Head of caudate nucleus (tissue), 42 donors: ENCODE measurements at regions not wholly inside any gene's neighbourhood (a gene's known extent, or its start where the extent isn't known, plus 50 kb on each side); places are given as distances from the start of the nearest gene placed in this dataset.
A peak's percentile ranks its signal among the peaks of the same experiment; 100 is the strongest.

Experiments
- DNase-seq, 42 donors: peaks; one replicate each; pipeline versions ENCODE4 v3.0.0 to v3.0.0-alpha.2; 2020 to 2021; ENCODE audit warnings: mixed read lengths in 7 of 42
- intact Hi-C: fragments of 100-400 bp; cut with DNase I; formaldehyde crosslinking; loops from one replicate; pipeline ENCODE4 v1.15.0; 2022

DNA sequence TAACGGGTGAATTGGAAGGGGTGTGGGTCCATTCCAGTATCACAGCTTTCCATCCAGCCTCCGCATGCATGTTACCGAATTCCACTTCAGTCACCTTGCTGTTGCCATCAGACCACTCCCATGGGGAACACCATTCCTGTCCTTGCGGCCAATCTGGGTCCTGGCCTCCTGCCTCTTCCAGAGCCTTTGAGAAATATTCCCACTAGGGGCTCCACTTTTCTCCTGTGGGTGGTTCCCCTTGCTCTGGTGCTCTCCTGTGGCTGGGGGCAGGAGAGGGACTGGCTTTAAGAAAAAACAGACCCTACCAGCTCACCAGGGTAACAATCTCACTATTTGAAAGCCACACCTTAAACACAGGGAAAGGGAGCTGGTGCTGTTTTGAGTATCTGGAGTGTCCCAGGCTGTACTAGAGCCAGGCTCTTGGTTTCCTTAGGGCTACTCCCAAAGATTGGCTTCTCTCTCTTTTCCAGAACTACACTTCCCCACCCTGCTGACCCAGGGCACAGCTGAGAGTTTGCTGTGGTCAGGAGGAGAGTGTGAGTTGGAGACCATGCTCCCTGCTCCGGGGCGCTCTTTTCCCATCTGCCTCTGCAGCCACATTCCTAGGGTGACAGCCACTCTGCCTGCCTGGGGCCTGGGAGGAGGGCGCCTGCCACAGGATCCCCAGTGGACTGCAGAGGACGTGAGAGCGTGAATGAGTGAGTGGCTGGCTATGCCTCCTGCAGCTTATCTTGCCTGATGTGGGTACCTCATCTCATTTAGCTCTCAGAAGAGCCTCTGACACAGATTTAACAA is 460.8 kb upstream of the HS6ST1 start:
- DNase-seq = peak in 4 of 42 donors; percentile 9 to 35 (median 12)
- intact Hi-C loops = no loop called here

DNA sequence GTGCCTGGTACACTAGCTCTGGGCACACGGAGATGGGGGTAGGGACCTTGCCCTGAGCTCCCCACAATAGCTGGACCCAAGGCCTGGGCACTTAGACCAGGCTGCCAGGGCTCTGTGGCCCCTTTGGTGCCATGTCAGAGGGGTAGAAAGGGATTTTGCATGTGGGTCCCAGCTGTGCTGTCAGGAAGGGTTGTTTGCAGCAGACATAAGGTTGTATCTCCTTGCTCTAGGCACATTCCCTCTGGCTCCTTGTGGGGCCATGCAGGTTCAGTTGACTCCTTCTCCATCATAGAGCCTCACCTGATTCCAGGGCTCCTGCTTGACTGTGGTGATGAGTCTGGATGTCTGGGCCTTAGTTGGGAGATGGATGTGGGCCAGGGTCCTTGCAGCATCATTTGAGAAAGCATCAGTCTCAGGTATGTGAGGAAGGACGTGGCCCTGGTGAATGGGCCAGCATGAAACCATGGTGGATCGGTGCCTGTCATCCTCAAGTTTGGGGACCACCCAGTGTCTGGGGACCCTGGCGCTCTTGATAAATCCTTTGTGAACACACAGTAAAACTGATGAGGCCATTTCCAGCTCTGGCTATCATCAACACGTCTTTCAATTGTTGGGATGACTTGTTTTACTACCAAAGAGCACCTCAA is 461.9 kb upstream of the HS6ST1 start:
- DNase-seq = peak in 4 of 42 donors; percentile 7 to 17 (median 10)
- intact Hi-C loops = no loop called here

DNA sequence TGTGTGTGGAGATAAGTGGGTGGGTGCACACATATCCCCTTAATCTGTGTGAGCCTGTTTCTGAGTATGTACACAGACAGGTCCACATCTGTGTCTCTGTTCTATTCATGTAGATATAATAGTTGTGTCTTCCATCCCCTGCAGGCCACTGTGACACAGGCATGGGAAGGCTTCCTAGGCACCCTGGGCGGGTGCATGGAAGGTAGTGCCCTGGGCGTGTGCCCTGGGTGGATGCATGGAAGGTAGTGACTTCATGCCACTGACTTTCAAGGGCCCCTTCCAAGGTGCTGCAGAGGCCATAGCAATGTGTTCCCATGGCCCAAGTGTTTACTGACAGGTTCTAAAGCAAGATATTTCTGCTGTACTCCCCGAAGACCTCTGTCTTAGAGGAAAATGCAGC is 462.5 kb upstream of the HS6ST1 start:
- intact Hi-C loops = no loop called here
- peak in 2 of 42 donors; percentile 6 to 18 for DNase-seq

DNA sequence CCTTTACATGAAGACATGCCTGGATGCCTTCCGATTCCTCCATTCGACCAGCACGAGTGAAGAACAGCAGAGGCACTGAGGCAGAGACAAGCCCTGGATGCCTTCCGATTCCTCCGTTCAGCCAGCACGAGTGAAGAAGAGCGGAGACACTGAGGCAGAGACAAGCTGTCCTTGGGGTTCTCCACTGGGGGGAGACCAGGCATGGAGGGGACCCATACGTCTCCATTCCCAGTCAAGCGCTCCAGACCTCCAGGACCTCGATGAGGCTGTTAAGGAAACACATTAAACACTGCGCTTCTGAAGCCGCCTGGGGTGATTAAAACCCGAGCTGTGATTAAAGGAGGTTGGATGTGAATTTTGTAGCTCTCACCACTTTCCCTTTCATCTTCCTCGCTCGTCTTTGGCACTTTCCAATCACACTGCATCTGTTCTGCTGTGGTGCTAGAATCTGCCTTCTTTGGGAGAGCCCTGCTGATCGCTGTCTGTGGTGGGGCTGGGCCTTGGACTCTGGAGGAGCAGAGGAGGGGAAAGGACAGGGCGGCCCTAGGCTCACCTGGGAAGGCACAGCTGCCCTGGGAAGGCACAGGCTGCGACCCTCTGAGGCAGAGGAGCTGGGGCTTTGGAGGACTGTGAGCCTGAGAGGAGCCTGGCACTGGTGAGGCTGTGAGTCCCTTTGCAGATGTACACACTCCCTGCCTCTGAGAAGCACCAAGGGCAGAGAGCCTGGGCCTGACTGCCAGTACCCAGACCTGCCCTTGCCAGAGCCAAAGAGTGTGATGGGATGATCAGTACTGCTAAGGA is 463.1 kb upstream of the HS6ST1 start:
- peak in 3 of 42 donors; percentile 4 to 34 (median 19) for DNase-seq
- intact Hi-C loops = no loop called here

DNA sequence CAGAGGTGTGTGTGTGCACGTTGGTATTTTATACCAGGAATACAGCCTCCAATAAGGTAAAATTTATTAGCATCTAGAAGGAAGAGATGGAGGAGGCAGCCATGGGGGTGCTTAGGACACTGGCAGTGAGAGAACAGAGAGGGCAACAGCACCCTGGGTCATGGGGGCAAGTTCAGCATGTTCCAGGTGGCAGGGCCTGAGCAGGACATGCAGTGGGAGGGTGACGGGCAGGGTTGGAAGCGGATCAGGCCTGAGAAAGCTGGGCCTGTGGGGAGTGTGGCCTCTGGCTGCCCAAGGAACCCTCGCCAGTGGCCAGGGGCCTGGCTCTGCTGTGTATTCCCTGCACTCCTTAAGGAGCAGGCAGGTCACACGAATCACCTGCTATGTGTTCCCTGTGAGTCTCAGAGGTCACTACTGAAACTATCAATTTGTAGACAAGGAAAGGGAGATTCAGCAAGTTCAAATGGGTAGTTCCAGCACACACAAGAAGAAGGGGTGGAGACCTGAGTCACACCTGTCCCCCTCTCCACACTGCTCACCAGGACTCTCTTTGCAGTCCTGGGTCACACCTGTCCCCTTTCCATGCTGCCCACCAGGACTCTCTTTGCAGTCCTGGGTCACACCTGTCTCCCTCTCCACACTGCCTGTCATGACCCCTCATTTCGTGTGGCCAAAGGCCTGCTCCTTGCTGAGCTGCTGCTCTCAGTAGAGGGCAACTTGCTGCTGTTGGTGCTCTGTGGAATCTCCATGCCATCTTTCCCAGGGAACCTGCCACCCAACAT is 463.9 kb upstream of the HS6ST1 start:
- intact Hi-C loops = no loop called here
- DNase-seq = peak in 3 of 42 donors; percentile 5 to 34 (median 12)

- intact Hi-C loops = no loop called here
- peak in 3 of 42 donors; percentile 4 to 35 (median 12) for DNase-seq
Observed at GRCh38 chr2:128783193-128783671, 464.6 kb upstream of the HS6ST1 start.

- peak in 7 of 42 donors; percentile 11 to 46 (median 32) for DNase-seq
- intact Hi-C loops = no loop called here
Observed at GRCh38 chr2:128783896-128784295, 465.2 kb upstream of the HS6ST1 start.

- DNase-seq = peak in 4 of 42 donors; percentile 5 to 33 (median 10)
- intact Hi-C loops = no loop called here
Observed at GRCh38 chr2:128784626-128785306, 466.1 kb upstream of the HS6ST1 start.

DNA sequence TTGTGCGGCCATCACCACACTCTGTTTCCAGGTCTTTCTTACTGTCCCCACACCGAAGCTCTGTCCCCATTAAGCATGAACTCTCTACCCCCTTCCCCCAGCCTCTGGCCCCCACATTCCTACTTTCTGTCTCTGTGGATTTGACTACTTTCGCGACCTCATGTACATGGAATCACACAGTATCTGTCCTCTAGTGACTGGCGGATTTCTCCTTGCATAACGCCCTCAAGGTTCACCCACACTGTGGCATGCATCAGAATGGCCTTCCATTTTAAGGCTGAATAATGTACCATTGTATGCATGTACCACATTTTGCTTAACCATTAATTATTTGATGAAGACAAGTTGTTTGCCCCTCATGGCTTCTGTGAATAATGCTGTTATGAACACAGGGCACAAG is 467.6 kb upstream of the HS6ST1 start:
- intact Hi-C loops = no loop called here
- peak in 3 of 42 donors; percentile 2 to 41 (median 15) for DNase-seq

GRCh38 chr2:128786741-128787478 is 468.2 kb upstream of the HS6ST1 start:
- intact Hi-C loops = no loop called here
- DNase-seq = peak in 3 of 42 donors; percentile 15 to 39 (median 23)

GRCh38 chr2:128787616-128788015 is 468.9 kb upstream of the HS6ST1 start:
- intact Hi-C loops = no loop called here
- DNase-seq = peak in 2 of 42 donors; percentile 13 to 22

DNA sequence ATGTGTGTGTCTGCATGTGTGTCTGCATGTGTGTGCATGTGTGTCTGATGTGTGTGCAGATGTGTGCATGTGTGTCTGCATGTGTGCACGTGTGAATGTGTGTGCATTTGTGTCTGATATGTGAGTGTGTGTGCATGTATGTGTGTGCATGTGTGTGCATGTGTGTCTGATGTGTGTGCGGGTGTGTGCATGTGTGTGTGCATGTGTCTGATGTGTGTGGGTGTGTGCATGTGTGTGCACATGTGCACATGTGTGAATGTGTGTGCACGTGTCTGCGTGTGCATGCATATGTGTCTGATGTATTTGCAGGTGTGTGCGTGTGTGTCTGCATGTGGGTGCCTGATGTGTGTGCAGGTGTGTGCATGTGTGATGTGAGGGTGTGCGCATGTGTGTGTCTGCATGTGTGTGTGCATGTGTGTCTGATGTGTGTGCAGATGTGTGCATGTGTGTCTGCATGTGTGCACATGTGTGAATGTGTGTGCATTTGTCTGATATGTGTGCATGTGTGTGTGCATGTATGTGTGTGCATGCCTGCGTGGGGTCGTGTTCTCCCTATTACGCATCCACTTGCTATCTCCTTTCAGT is 470.1 kb upstream of the HS6ST1 start:
- intact Hi-C loops = no loop called here
- peak in 4 of 42 donors; percentile 1 to 10 (median 5) for DNase-seq

- intact Hi-C loops = no loop called here
- DNase-seq = peak in 3 of 42 donors; percentile 0 to 21 (median 10)
Observed at GRCh38 chr2:128789221-128789620, 470.6 kb upstream of the HS6ST1 start.

GRCh38 chr2:128789776-128790455 is 471.2 kb upstream of the HS6ST1 start:
- intact Hi-C loops = no loop called here
- peak in 6 of 42 donors; percentile 3 to 25 (median 10) for DNase-seq

DNA sequence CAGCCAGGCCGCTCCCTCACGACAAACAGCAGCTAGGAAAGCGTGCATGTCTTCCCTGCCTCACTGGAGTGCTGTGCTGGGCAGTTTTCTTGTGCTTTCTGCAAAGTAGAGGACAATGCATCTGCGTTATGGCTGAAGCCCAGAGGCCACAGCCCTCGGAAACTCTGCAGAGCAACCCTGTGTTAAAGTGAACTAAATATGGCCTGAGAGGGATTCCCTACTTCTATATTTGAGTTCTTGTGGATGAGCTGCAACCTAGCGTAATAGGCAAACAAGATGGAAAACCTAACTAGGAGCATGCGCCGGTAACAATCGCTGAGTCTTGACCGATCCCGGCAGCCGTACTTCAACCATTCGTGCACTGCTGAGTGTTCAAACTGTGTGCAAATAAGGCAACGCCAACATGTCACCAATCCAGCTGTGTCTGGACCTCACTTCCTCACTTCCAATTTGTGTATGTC is 471.9 kb upstream of the HS6ST1 start:
- intact Hi-C loops = no loop called here
- DNase-seq = peak in 5 of 42 donors; percentile 8 to 41 (median 30)
